OCI-LY1 (cell line): ENCODE measurements at regions not wholly inside any gene's neighbourhood (a gene's known extent, or its start where the extent isn't known, plus 50 kb on each side); places are given as distances from the start of the nearest gene placed in this dataset.

ENCODE experiments used
- H2AFZ ChIP-seq: fragments of 200-600 bp; sonication (generic), shearing (Covaris generic); 2 replicates; pipeline ENCODE4 v1.6.0; 2014; ENCODE audit warnings: antibody characterized with exemption, mild to moderate bottlenecking, low read length
- H3F3A ChIP-seq: fragments of 200-600 bp; sonication (generic), shearing (Covaris generic); 2 replicates; pipeline ENCODE4 v1.6.0; 2014; ENCODE audit warnings: mild to moderate bottlenecking, antibody characterized with exemption, low read length, moderate library complexity; ENCODE audit not compliant: insufficient read depth
- H3K27ac ChIP-seq: fragments of 200-600 bp; sonication (generic); 2 replicates; pipeline ENCODE4 v1.5.1; 2014; ENCODE audit warnings: low read length, mixed run types, mild to moderate bottlenecking, low read depth; ENCODE audit not compliant: poor library complexity, severe bottlenecking
- H3K27me3 ChIP-seq: fragments of 200-600 bp; sonication (generic); 2 replicates; pipeline ENCODE4 v1.6.0; 2014; ENCODE audit warnings: antibody characterized with exemption, mild to moderate bottlenecking, low read length, moderate library complexity; ENCODE audit not compliant: insufficient read depth
- H3K36me3 ChIP-seq: fragments of 200-600 bp; sonication (generic); 2 replicates; pipeline ENCODE4 v1.6.1; 2014; ENCODE audit warnings: mild to moderate bottlenecking, antibody characterized with exemption, low read length, moderate library complexity, mixed read lengths; ENCODE audit not compliant: insufficient read depth
- H3K4me1 ChIP-seq: fragments of 200-600 bp; sonication (generic); 2 replicates; pipeline ENCODE4 v1.5.1; 2014; ENCODE audit warnings: mild to moderate bottlenecking, low read length, moderate library complexity; ENCODE audit not compliant: insufficient read depth, severe bottlenecking
- H3K4me2 ChIP-seq: fragments of 200-600 bp; sonication (generic), shearing (Covaris generic); 2 replicates; pipeline ENCODE4 v1.6.1; 2014; ENCODE audit warnings: low read length
- H3K4me3 ChIP-seq: fragments of 200-600 bp; sonication (generic); 2 replicates; pipeline ENCODE4 v1.5.1; 2014; ENCODE audit warnings: low read length, low read depth, mild to moderate bottlenecking, mixed read lengths; ENCODE audit not compliant: poor library complexity, severe bottlenecking
- H3K79me2 ChIP-seq: fragments of 200-600 bp; shearing (Covaris generic); 2 replicates; pipeline ENCODE4 v1.6.1; 2016; ENCODE audit warnings: mixed run types, low read length, mixed read lengths; ENCODE audit not compliant: insufficient read depth
- H3K9ac ChIP-seq: fragments of 200-600 bp; sonication (generic), shearing (Covaris generic); 2 replicates; pipeline ENCODE4 v1.6.1; 2014; ENCODE audit warnings: mild to moderate bottlenecking, low read length, mixed read lengths
- H3K9me2 ChIP-seq: fragments of 200-600 bp; sonication (generic), shearing (Covaris generic); 2 replicates; pipeline ENCODE4 v1.6.1; 2014; ENCODE audit warnings: low read depth, mild to moderate bottlenecking, low read length, mixed read lengths
- H3K9me3 ChIP-seq: fragments of 200-600 bp; shearing (Covaris generic); 2 replicates; pipeline ENCODE4 v1.6.1; 2014; ENCODE audit warnings: low read length, mixed read lengths
- H4K20me1 ChIP-seq: fragments of 200-600 bp; sonication (generic), shearing (Covaris generic); 2 replicates; pipeline ENCODE4 v1.6.0; 2016; ENCODE audit warnings: mild to moderate bottlenecking, low read length; ENCODE audit not compliant: insufficient read depth
- EZH2 ChIP-seq: fragments of 200-600 bp; sonication (generic), shearing (Covaris generic); IDR thresholded peaks from 2 replicates; pipeline ENCODE4 v1.8.0; 2017; ENCODE audit warnings: borderline replicate concordance, mixed run types, mild to moderate bottlenecking, antibody characterized with exemption, low read length, moderate library complexity, mixed read lengths
- TF ChIP-seq, protein P1 (sequence below): fragments of 200-600 bp; sonication (generic), shearing (Covaris generic); IDR thresholded peaks from 2 replicates; pipeline ENCODE4 v1.5.1; 2017; ENCODE audit warnings: mild to moderate bottlenecking, antibody characterized with exemption, low read length, moderate library complexity, mixed read lengths

DNA sequence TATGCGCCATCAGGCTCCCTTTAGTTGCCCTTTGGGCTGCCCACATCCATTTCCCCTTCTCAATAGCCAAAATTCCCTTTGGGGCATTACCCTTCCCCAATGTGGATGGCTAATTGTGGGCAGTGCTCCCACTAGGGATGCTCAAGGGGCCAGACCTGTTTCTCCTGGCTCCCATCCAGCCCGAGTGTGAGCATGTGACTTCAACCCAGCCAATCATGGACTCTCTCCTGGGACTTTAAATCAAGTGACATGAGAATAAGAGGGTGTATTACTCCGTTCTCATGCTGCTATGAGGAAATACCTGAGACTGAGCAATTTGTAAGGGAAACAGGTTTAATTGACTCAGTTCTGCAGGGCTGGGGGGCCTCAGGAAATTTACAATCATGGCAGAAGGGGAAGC is 60.9 kb upstream of the WSB1 start:
- Histone ChIP-seq H3K9me2 (no peaks in the 10 kb centered on the region), H3K9me3 (no peaks in the 10 kb centered on the region), H3F3A (no peaks in the 10 kb centered on the region), H3K4me2 (peak overlapping the region; percentile 26; the same call in 1 of the 2 replicates), H3K36me3 (no peaks in the 10 kb centered on the region), H3K9ac (no peak overlapping the region), H2AFZ (no peak overlapping the region), H3K4me1 (peaks cover 6% of the 10 kb centered on the region), H3K79me2 (no peaks in the 10 kb centered on the region), H3K27ac (no peak overlapping the region), H4K20me1 (no peaks in the 10 kb centered on the region), H3K27me3 (no peaks in the 10 kb centered on the region), H3K4me3 (no peak overlapping the region)
- TF ChIP-seq EZH2: no peak
- TF ChIP-seq, protein P1, sequence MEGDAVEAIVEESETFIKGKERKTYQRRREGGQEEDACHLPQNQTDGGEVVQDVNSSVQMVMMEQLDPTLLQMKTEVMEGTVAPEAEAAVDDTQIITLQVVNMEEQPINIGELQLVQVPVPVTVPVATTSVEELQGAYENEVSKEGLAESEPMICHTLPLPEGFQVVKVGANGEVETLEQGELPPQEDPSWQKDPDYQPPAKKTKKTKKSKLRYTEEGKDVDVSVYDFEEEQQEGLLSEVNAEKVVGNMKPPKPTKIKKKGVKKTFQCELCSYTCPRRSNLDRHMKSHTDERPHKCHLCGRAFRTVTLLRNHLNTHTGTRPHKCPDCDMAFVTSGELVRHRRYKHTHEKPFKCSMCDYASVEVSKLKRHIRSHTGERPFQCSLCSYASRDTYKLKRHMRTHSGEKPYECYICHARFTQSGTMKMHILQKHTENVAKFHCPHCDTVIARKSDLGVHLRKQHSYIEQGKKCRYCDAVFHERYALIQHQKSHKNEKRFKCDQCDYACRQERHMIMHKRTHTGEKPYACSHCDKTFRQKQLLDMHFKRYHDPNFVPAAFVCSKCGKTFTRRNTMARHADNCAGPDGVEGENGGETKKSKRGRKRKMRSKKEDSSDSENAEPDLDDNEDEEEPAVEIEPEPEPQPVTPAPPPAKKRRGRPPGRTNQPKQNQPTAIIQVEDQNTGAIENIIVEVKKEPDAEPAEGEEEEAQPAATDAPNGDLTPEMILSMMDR: no peak

DNA sequence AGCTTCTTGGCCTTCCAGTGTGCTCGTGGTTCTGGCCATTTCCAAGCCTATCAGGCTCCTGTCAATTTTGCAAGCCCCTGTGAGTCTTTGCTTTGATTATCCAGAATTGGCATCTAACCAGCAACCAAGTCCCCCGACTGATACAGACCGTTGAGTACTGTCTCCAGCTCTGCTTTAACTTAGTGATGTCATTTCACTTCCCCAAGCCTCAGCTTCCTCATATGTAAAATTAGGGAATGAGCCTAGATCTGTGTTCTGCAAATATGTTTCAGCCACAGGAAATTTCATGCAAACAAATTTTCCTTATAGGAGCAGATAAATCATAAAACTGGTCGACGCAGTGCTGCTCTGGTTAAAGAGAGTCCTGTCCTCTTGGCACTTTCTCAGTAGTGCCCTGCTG is 60.1 kb upstream of the WSB1 start:
- no peaks in the 10 kb centered on the region for H3K9me3 ChIP-seq
- H3K27me3 ChIP-seq: no peaks in the 10 kb centered on the region; the same call in 1 of the 2 replicates
- no peak overlapping the region for H3K9ac ChIP-seq
- no peak overlapping the region for H3K4me3 ChIP-seq
- H3F3A ChIP-seq: no peaks in the 10 kb centered on the region
- no peaks in the 10 kb centered on the region for H3K9me2 ChIP-seq
- no peak overlapping the region for H2AFZ ChIP-seq
- H3K4me1 ChIP-seq: peaks cover 6% of the 10 kb centered on the region
- H3K27ac ChIP-seq: no peak overlapping the region
- H4K20me1 ChIP-seq: no peaks in the 10 kb centered on the region
- H3K36me3 ChIP-seq: no peaks in the 10 kb centered on the region
- TF ChIP-seq EZH2: no peak
- TF ChIP-seq, protein P1: no peak
- H3K79me2 ChIP-seq: no peaks in the 10 kb centered on the region
- no peak overlapping the region for H3K4me2 ChIP-seq

DNA sequence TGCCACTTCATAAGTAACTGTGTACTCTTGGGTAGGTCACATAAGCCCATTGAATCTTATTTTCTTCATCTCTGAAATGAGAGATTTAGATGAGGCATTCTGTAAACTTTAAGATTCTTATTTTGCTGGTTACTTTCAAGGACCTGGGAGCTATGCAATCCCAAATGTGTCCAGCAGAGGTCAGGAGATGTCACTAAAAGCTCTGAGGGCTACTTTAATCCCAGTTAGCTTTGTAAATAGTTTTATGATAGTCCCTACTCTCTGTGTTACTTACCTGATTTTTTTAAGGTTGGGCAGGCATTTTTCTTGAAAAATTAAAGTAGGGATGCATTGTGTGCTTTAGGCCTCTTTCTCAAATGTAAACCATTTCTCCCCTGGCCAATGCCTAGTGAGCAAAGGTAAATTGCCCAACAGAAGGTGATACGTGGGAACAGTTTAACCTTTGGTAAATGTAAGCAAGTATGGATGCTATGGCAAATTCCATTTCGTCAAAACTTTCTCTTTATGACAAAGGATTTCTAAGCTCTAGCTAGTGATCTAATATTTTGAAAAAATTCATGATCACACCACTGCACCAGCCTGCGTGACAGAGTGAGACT is 57.1 kb upstream of the WSB1 start:
- Histone ChIP-seq H3F3A (no peaks in the 10 kb centered on the region), H4K20me1 (no peaks in the 10 kb centered on the region), H3K9me3 (no peaks in the 10 kb centered on the region), H3K27ac (no peak overlapping the region), H3K9me2 (no peaks in the 10 kb centered on the region), H3K79me2 (no peaks in the 10 kb centered on the region), H3K4me3 (no peak overlapping the region), H3K9ac (no peak overlapping the region), H3K4me2 (no peak overlapping the region), H3K27me3 (no peaks in the 10 kb centered on the region; the same call in 1 of the 2 replicates), H3K36me3 (no peaks in the 10 kb centered on the region), H2AFZ (no peak overlapping the region), H3K4me1 (peaks cover 6% of the 10 kb centered on the region)
- TF ChIP-seq, protein P1: peak; percentile 89
- TF ChIP-seq EZH2: no peak
